A549 (cell line): ENCODE measurements at regions not wholly inside any gene's neighbourhood (a gene's known extent, or its start where the extent isn't known, plus 50 kb on each side); places are given as distances from the start of the nearest gene placed in this dataset.

ENCODE experiments used
- CEBPB ChIP-seq, 2 experiments: fragments of >200 bp in 1 of 2; sonication (Bioruptor Twin) in 1 of 2; formaldehyde crosslinking in 1 of 2; IDR thresholded peaks; 2 replicates each; pipeline ENCODE4 v1.6.1; 2012 to 2016
- EP300 ChIP-seq, 2 experiments: fragments of >200 bp; sonication (Bioruptor Twin); formaldehyde crosslinking; IDR thresholded peaks; 2 replicates in 1 of 2; 3 replicates in 1 of 2; pipeline ENCODE4 v1.6.1; 2016 to 2017
- HEYL ChIP-seq: fragments of 250-450 bp; sonication (Bioruptor Pico); IDR thresholded peaks from 2 replicates; pipeline ENCODE4 v1.8.0; 2021; ENCODE audit warnings: mild to moderate bottlenecking, moderate library complexity
- KDM1A ChIP-seq: fragments of 200-600 bp; sonication (generic); IDR thresholded peaks from 2 replicates; pipeline ENCODE4 v1.6.1; 2016; ENCODE audit warnings: low read depth, mild to moderate bottlenecking
- RFX5 ChIP-seq: fragments of 450-650 bp; IDR thresholded peaks from 2 replicates; pipeline ENCODE4 v1.7.1; 2014; ENCODE audit warnings: antibody characterized with exemption, mild to moderate bottlenecking, moderate library complexity
- TF ChIP-seq, protein P1 (sequence below): fragments of 450-650 bp; IDR thresholded peaks from 2 replicates; pipeline ENCODE4 v1.6.1; 2014; ENCODE audit warnings: antibody characterized with exemption
- TF ChIP-seq, protein P2 (sequence below): IDR thresholded peaks from 2 replicates; pipeline ENCODE4 v1.6.1; 2012
- TF ChIP-seq, protein P3 (sequence below): fragments of >200 bp; sonication (Bioruptor Twin); formaldehyde crosslinking; IDR thresholded peaks from 3 replicates; pipeline ENCODE4 v1.5.1; 2016
- TF ChIP-seq, protein P4 (sequence below): fragments of 200-600 bp; sonication (generic); IDR thresholded peaks from 2 replicates; pipeline ENCODE4 v1.6.1; 2016; ENCODE audit warnings: antibody characterized with exemption, mild to moderate bottlenecking, moderate library complexity
- TF ChIP-seq, protein P5 (sequence below): fragments of >200 bp; sonication (Bioruptor Twin); formaldehyde crosslinking; IDR thresholded peaks from 2 replicates; pipeline ENCODE4 v1.6.1; 2016
- TF ChIP-seq, protein P6 (sequence below): IDR thresholded peaks from 2 replicates; pipeline ENCODE4 v1.6.1; 2012

DNA sequence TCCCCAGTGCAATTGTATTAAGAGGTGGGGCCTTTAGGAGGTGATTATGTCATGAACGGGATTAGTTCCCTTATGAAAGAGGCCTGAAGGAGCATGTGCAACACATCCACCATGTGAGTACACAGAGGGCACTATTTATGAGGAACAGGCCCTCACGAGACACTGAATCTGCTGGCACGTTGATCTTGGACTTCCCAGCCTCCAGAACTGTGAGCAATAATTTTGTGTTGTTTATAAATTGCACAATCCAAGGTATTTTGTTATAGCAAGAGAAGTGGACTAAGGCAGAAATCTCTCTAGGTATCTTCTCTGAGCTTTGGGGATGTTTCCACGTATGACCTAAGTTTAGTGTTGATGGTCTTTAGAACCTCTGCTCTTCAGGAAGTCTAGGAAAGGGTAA, 149.3 kb upstream of the CBLB start:
- TF ChIP-seq, protein P1, sequence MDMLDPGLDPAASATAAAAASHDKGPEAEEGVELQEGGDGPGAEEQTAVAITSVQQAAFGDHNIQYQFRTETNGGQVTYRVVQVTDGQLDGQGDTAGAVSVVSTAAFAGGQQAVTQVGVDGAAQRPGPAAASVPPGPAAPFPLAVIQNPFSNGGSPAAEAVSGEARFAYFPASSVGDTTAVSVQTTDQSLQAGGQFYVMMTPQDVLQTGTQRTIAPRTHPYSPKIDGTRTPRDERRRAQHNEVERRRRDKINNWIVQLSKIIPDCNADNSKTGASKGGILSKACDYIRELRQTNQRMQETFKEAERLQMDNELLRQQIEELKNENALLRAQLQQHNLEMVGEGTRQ: no peak
- TF ChIP-seq HEYL (CRISPR knock-in tag) (no peak), CEBPB (IDR thresholded peaks at IDR 0.05) (peak in 1 of 2 experiments; percentile 58; a peak in 2 of 4 replicates), RFX5 (no peak), EP300 (IDR thresholded peaks at IDR 0.05) (no peak), KDM1A (no peak)
- TF ChIP-seq, protein P2, sequence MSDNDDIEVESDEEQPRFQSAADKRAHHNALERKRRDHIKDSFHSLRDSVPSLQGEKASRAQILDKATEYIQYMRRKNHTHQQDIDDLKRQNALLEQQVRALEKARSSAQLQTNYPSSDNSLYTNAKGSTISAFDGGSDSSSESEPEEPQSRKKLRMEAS: no peak
- TF ChIP-seq, protein P3, sequence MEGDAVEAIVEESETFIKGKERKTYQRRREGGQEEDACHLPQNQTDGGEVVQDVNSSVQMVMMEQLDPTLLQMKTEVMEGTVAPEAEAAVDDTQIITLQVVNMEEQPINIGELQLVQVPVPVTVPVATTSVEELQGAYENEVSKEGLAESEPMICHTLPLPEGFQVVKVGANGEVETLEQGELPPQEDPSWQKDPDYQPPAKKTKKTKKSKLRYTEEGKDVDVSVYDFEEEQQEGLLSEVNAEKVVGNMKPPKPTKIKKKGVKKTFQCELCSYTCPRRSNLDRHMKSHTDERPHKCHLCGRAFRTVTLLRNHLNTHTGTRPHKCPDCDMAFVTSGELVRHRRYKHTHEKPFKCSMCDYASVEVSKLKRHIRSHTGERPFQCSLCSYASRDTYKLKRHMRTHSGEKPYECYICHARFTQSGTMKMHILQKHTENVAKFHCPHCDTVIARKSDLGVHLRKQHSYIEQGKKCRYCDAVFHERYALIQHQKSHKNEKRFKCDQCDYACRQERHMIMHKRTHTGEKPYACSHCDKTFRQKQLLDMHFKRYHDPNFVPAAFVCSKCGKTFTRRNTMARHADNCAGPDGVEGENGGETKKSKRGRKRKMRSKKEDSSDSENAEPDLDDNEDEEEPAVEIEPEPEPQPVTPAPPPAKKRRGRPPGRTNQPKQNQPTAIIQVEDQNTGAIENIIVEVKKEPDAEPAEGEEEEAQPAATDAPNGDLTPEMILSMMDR: no peak
- TF ChIP-seq, protein P4, sequence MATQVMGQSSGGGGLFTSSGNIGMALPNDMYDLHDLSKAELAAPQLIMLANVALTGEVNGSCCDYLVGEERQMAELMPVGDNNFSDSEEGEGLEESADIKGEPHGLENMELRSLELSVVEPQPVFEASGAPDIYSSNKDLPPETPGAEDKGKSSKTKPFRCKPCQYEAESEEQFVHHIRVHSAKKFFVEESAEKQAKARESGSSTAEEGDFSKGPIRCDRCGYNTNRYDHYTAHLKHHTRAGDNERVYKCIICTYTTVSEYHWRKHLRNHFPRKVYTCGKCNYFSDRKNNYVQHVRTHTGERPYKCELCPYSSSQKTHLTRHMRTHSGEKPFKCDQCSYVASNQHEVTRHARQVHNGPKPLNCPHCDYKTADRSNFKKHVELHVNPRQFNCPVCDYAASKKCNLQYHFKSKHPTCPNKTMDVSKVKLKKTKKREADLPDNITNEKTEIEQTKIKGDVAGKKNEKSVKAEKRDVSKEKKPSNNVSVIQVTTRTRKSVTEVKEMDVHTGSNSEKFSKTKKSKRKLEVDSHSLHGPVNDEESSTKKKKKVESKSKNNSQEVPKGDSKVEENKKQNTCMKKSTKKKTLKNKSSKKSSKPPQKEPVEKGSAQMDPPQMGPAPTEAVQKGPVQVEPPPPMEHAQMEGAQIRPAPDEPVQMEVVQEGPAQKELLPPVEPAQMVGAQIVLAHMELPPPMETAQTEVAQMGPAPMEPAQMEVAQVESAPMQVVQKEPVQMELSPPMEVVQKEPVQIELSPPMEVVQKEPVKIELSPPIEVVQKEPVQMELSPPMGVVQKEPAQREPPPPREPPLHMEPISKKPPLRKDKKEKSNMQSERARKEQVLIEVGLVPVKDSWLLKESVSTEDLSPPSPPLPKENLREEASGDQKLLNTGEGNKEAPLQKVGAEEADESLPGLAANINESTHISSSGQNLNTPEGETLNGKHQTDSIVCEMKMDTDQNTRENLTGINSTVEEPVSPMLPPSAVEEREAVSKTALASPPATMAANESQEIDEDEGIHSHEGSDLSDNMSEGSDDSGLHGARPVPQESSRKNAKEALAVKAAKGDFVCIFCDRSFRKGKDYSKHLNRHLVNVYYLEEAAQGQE: no peak
- TF ChIP-seq, protein P5, sequence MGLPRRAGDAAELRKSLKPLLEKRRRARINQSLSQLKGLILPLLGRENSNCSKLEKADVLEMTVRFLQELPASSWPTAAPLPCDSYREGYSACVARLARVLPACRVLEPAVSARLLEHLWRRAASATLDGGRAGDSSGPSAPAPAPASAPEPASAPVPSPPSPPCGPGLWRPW: no peak
- TF ChIP-seq, protein P6, sequence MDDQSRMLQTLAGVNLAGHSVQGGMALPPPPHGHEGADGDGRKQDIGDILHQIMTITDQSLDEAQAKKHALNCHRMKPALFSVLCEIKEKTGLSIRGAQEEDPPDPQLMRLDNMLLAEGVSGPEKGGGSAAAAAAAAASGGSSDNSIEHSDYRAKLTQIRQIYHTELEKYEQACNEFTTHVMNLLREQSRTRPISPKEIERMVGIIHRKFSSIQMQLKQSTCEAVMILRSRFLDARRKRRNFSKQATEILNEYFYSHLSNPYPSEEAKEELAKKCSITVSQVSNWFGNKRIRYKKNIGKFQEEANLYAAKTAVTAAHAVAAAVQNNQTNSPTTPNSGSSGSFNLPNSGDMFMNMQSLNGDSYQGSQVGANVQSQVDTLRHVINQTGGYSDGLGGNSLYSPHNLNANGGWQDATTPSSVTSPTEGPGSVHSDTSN: no peak
